Inflammatory macrophage treated with lipopolysaccharide for 4 hours (primary cell): ENCODE measurements at regions not wholly inside any gene's neighbourhood (a gene's known extent, or its start where the extent isn't known, plus 50 kb on each side); places are given as distances from the start of the nearest gene placed in this dataset.
"Not testable (repeated sequence)": the region's sequence is repeated elsewhere in the genome, so short reads cannot be mapped to it uniquely, and the experiment has no call there.

ENCODE experiments used
- DNase-seq: peaks from one replicate; pipeline ENCODE4 v3.0.0-alpha.2; 2020

- no peak for DNase-seq
Observed at GRCh38 chr9:16058131-16058549, 505.3 kb downstream of the CCDC171 start.

- no peak for DNase-seq
Observed at GRCh38 chr9:16060436-16061129, 507.7 kb downstream of the CCDC171 start.

- no peak for DNase-seq
Observed at GRCh38 chr9:16062542-16063240, 509.8 kb downstream of the CCDC171 start.

GRCh38 chr9:16063241-16063591 is 510.4 kb downstream of the CCDC171 start:
- DNase-seq, result no peak

GRCh38 chr9:16064771-16065170 is 511.9 kb downstream of the CCDC171 start:
- DNase-seq, result no peak

GRCh38 chr9:16066201-16066600 is 513.4 kb downstream of the CCDC171 start:
- DNase-seq, result not testable (repeated sequence)

GRCh38 chr9:16068476-16068875 is 515.6 kb downstream of the CCDC171 start:
- DNase-seq, result no peak

GRCh38 chr9:16069249-16069648 is 516.4 kb downstream of the CCDC171 start:
- DNase-seq, result no peak

- no peak for DNase-seq
Observed at GRCh38 chr9:16069671-16070454, 517.0 kb downstream of the CCDC171 start.

- no peak for DNase-seq
Observed at GRCh38 chr9:16070455-16071145, 517.8 kb downstream of the CCDC171 start.

- no peak for DNase-seq
Observed at GRCh38 chr9:16071400-16071799, 518.6 kb downstream of the CCDC171 start.

- DNase-seq, result no peak
Observed at GRCh38 chr9:16074963-16075362, 522.1 kb downstream of the CCDC171 start.

- no peak for DNase-seq
Observed at GRCh38 chr9:16075696-16076095, 522.9 kb downstream of the CCDC171 start.

- no peak for DNase-seq
Observed at GRCh38 chr9:16076511-16076910, 523.7 kb downstream of the CCDC171 start.

GRCh38 chr9:16082796-16083195 is 530.0 kb downstream of the CCDC171 start:
- no peak for DNase-seq

GRCh38 chr9:16085167-16085726 is 532.4 kb downstream of the CCDC171 start:
- no peak for DNase-seq

- DNase-seq, result no peak
Observed at GRCh38 chr9:16090907-16091629, 538.2 kb downstream of the CCDC171 start.

GRCh38 chr9:16092142-16093091 is 539.6 kb downstream of the CCDC171 start:
- DNase-seq, result no peak

- DNase-seq, result no peak
Observed at GRCh38 chr9:16098306-16098705, 545.5 kb downstream of the CCDC171 start.

GRCh38 chr9:16099732-16100536 is 547.1 kb downstream of the CCDC171 start:
- DNase-seq, result no peak
